NOMO-1 (cell line): ENCODE measurements at regions not wholly inside any gene's neighbourhood (a gene's known extent, or its start where the extent isn't known, plus 50 kb on each side); places are given as distances from the start of the nearest gene placed in this dataset.

Experiments
- DNase-seq, 2 experiments: peaks; one replicate each; lab custom pipeline; 2025; ENCODE audit not compliant: unreplicated experiment in 2 of 2; lab: John Stamatoyannopoulos, UW

DNA sequence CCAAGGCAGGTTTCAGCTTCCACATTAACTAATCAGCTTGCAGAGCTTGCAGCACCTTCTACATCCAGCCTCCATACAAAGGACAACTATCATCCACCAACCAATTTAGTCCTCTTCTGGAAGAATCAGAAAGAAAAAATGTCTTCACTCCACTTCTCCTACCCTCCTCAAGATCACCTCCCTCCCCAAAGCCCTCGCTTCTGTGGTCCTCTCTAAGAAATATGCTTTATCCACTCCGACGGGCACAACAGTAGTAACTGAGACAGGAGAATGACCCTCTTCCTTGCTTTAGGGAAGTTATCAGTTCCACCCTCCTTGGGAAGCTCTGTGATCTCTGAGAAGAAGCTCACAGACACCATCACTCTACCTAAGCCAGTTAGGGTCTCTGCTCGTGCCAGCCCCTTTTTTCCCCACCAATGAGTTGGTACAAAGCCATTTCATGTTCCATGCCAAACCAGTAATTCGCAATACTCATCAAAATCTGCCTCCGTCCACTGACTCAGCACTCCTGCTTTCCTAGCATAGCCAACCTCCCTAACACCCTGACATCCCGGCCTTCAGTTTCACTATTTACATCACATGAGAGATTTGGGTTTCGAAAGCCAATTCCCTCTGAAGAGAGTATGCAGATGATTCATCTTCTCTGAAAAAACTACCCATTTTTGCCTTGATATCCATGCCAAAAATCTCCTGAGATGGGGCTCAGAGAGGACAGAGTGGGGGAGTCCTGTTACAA lies 114.1 kb upstream of the PKDCC start:
- no peak for DNase-seq

DNA sequence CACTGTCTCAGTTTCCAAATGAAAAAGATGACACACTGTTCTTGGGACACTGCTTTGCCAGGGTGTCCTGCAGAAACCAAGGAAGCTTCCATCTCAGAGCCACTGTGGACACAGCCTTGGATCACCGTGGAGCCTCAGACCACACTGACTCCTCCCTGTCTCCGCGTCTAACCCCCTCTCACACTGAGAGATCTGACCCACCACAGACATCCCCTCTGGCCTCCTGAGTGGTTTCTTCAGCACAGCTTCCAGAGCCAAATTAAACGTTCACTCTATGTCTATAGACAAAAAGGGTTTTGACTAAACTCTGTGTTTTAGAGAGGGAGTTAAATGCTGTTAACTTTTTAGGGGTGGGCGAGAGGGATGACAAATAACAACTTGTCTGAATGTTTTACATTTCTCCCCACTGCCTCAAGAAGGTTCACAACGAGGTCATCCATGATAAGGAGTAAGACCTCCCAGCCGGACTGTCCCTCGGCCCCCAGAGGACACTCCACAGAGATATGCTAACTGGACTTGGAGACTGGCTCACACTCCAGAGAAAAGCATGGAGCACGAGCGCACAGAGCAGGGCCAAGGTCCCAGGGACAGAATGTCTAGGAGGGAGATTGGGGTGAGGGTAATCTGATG lies 113.4 kb upstream of the PKDCC start:
- no peak for DNase-seq

- no peak for DNase-seq
Measured at GRCh38 chr2:41935002-41935401, 112.8 kb upstream of the PKDCC start.

DNA sequence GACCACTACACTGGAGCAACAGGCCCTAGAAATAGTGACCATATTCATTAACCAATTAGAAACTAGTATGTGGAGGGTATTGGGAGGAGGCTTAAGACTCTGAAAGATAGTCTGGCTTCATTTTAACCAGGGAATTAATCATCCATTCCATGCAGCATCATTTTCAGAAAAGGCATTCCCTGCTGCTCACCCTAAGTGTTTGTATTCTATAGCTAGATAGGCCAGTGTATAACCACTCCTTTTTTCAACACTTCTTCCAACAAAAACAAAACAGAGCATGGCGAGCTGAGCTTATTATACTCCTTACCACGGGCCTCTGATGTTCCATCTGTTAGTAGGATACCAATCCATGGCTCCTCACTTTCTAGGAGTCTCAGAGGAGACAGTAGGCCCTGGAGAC lies 112.0 kb upstream of the PKDCC start:
- no peak for DNase-seq

DNA sequence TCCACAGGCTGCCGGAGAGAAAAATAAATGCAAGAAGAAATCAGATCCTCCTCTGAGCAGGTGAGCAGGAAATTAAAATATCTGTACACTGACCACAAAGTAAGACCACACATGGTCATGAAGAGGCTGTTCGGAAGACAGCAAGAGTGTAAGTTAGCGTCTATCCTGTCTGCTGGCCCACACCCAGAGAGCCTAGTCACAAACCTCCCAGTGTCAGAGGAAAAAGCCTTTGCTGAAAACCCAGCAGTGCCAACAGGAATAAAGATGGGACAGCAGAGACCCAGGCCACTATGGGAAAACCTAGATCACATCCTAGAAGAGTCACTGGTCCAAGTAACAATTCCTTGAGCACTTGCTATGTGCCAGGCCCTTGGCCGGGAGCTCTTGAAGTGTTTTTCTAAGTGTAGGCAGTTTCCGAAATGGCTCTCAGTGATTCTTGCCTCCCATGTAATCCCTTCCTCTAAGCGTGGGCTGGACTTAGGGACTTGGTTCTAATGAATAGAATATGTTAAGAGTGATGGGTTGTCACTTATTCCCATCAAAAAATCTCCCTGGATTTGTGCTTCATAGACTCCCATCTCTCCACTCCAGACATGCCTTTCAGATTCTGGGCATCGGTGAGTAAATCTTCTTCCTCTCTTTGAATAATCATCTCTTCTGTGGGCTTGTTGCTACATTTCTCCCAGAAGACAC lies 110.9 kb upstream of the PKDCC start:
- DNase-seq = no peak

DNA sequence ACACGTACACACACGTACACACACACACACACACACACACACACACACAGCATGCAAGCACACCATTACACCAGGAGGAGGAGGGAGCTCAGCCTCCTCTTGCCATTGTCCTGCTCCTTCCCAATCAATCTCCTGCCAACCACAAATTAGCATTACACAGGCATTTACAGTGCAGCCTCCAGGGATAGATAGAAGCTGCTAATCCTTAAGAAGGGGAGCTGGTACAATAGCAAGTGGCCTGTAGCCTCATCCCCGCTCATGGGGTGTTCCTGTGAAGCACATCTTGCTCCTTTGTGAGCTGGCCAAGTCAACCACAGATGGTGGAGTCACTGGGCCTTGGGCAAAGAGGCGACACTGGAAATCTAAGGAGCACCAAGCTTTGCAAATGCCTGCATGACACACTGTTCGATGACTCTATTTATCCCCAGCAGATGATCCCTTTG lies 110.3 kb upstream of the PKDCC start:
- no peak for DNase-seq

- no peak for DNase-seq
Measured at GRCh38 chr2:41937921-41938708, 109.7 kb upstream of the PKDCC start.

DNA sequence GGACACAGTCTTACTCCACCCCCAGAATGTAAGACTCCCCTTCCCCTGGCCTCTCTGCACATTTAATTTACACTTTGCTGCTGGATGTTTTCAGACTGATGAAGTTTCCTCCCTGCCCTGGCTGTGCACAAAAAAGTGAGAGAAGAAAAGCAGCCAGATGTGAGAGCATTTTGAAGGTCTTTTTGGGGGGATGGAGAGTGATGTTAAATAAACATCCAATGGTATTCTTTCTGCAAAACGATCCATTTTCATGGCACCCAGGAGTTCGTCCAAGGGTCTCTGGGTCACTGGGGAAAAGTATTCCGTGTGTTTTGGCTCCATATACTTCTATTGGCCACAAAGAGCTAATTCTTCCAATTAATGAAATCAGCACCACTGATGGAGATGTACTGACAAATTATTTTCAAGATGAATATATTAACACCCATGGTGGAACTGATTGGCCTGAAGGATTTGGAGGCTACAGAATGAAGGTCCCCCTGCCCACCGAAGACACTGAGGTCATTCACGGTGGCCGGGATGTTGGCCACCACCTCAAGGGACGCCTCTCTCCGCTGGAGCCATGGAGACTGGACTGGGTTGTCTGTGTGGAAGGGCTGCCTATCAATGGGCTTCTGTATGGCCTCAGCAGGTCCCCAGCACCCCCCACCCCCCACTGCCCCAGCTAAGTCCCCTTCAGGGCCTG lies 107.6 kb upstream of the PKDCC start:
- no peak for DNase-seq

DNA sequence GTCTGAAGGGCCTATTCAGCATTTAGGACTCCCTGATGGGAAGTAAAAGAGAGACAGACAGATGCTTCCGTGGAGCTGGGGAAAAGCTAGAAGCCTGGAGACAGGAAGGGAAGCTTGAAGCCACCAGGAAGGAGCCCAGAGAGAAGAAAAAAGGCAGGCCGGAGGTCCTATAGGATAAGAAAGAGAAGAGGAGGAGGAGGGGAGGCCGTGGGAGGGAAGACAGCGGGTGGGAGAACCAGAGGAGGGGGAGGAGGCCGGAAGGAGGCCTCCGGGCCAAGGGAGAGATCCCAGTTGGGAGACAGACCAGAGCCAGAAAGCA lies 107.1 kb upstream of the PKDCC start:
- DNase-seq = no peak

- no peak for DNase-seq
Measured at GRCh38 chr2:41941831-41942230, 106.0 kb upstream of the PKDCC start.

DNA sequence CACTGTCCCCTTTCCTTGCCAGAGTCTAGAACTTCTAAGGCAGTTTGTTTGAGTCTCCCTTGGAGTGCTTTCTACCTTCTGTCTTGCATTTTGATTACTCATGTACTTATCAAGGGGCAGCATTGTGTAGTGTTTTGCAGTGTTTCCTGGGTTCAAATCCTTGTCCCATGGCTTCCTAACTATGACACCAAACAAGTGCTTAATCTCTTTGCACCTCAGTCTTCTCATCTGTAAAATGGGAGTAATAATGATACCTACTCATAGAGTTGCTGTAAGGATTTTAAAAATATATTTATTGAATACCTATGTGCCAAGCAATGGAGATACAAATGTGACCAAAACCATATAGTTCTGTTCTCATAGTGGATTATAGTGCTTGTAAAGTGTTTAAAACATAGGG lies 105.5 kb upstream of the PKDCC start:
- no peak for DNase-seq

DNA sequence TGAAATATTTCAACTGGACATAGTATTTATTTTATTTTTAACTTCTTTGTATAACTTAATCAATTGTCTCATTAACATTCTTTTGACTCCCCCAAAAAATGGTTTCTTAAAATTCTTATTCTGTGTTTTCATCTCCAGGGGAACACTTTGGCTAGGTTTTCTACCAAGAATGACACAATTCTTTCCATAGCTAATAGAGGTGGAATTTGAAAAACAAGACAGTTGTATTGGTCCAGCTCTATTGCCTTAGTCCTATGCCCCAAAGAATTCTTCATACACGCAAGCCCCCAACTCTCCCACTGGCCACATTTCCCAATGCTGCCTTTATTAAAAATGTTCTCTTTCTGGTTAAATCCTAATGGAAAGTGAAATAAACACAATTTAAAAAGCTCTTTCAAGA lies 104.7 kb upstream of the PKDCC start:
- no peak for DNase-seq

DNA sequence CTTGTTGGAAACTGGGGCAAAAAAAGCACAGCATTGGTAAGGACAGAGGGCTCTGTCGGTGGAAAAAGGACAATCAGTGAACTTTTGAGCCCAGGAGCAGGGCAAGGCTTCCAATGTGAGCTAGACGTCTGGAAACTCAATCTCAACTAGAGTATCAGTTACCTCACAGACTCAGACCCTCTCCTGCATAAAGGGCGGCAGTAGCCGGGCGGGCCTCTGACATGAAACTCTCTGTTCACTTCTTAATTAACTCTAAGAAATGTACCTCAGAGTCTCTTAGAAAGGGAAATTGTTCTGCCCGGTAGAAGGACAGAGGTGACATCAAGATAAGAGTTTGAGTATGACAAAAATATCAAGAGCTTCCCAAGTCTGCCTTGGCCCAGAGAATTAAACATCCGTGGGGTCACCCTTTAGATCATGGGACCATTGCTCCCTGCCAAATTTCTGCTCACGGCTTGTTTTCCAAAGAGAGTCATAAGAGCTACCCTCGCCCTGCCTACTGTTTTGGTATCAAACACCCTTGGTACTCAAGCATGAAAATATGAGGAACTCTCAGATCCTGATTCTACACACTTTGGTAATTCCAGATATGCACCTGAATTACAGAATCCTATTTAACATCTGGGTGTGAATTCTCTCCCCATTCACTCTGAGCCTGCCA lies 103.5 kb upstream of the PKDCC start:
- no peak for DNase-seq

GRCh38 chr2:41947701-41948396 lies 100.0 kb upstream of the PKDCC start:
- no peak for DNase-seq

DNA sequence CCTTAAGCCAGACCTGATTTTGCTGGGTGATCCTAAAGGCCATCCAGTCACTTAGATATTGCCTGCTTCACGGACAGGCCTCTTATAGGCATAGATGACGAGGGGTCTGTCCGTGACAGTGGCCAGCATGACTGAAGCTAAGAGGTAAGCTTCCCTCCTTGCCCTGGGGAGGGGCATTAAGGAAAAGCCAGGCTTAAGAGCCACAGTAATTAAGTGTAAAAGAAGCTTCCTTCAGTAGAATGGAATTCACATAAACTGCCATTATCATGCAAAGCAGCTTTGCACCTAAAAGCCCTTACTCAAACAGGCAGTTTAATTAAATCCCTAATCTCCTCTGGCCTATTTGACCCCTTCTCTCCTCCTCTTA lies 99.4 kb upstream of the PKDCC start:
- DNase-seq = no peak

DNA sequence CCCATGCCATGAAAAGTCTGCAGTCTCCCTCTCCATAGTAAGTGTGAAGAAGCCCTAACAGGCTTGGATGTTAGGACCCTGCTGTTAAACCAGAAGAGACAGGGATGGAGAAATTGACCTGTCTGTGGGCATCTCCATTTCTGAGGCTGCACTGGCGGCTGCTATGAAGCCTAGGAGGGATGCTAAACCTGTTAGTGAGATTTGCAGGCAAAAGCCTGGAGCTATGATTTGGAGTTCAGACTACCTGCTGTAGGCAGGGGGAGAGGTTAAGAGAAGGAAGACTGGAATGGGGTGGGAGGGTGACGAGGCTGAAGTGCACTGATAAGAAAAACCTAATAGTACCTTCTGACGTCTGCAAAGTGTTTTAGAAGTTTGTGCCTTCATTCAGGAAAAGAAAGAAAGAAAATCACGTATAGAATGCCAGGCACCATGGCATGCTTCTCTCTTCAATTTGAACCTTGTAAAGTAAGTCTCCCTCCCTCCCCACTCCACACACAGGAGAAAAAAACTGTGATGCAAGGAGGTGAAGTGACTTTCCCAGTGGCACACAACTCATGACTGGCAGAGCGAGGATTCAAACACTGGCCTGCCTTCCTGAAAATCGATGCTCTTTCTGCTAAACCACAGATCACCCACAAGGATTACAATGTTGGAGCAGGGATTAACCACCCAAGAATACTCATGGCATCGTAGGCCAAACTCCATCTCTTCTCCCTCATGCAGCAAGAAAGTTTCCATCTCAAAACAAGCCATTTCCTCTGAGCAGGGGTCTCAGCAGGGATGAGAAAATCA lies 98.5 kb upstream of the PKDCC start:
- no peak for DNase-seq

GRCh38 chr2:41949883-41950665 lies 97.7 kb upstream of the PKDCC start:
- no peak for DNase-seq

DNA sequence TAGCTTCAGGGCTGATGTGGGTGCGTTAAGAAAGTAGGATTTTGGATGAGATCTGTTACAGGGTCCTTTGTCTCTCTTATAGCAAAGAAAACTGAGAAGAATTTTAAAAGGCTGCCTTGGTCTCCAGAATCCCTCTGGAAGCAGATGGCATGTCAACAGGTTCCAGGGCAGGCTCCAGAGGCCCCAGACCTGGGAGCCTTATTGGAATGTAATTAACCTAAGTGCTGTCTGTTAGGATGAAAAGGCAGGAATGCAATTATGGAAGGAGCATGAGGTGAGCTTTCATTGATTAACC lies 97.2 kb upstream of the PKDCC start:
- no peak for DNase-seq
